Testis (tissue), 2 donors: ENCODE measurements at regions not wholly inside any gene's neighbourhood (a gene's known extent, or its start where the extent isn't known, plus 50 kb on each side); places are given as distances from the start of the nearest gene placed in this dataset.

Experiments
- DNase-seq: peaks from one replicate; pipeline ENCODE4 v3.0.0-alpha.2; 2019
- H3K27ac ChIP-seq, 2 donors: fragments of 200-600 bp; sonication (generic); one replicate each; pipeline ENCODE4 v1.5.1; 2019
- H3K27me3 ChIP-seq: fragments of 200-600 bp; sonication (generic); one replicate; pipeline ENCODE4 v1.5.1; 2019
- H3K36me3 ChIP-seq: fragments of 200-600 bp; sonication (generic); one replicate; pipeline ENCODE4 v1.5.1; 2017; ENCODE audit warnings: low read depth; ENCODE audit errors: missing control alignments
- H3K4me1 ChIP-seq: fragments of 200-600 bp; sonication (generic); one replicate; pipeline ENCODE4 v1.5.1; 2019
- H3K4me3 ChIP-seq, 2 donors: fragments of 200-600 bp; sonication (generic); one replicate each; pipeline ENCODE4 v1.5.1; 2017 to 2019
- H3K9me3 ChIP-seq: fragments of 200-600 bp; sonication (generic); one replicate; pipeline ENCODE4 v1.5.1; 2017
- CTCF ChIP-seq, 3 experiments: fragments of 450-650 bp in 2 of 3; fragments of 200-600 bp in 1 of 3; sonication (generic) in 1 of 3; IDR thresholded peaks; one replicate each; pipeline ENCODE4 v1.5.1; 2016 to 2019; ENCODE audit warnings: antibody characterized with exemption in 3 of 3, mild to moderate bottlenecking in 2 of 3, moderate library complexity in 1 of 3
- POLR2A ChIP-seq: fragments of 450-650 bp; IDR thresholded peaks from one replicate; pipeline ENCODE4 v1.6.1; 2017; ENCODE audit warnings: antibody characterized with exemption, mild to moderate bottlenecking, moderate library complexity
- WGBS, 2 donors: methylation state at CpG; one replicate each; pipeline ENCODE4 v1.1.5; 2018; 5-methylcytosine and 5-hydroxymethylcytosine counted together
- intact Hi-C: fragments of 100-400 bp; cut with DNase I; formaldehyde crosslinking; loops from one replicate; pipeline ENCODE4 v1.15.1; 2023; ENCODE audit warnings: low total_unique reads

GRCh38 chrX:4850312-4850711, 1136.9 kb upstream of the PRKX start:
- DNase-seq, result no peak
- TF ChIP-seq POLR2A (no peak), CTCF (IDR thresholded peaks at IDR 0.05) (no peak)
- Histone ChIP-seq H3K36me3 (no peaks in the 10 kb centered on the region), H3K4me3 (no peak overlapping the region), H3K9me3 (no peaks in the 10 kb centered on the region), H3K27me3 (no peaks in the 10 kb centered on the region), H3K27ac (no peak overlapping the region), H3K4me1 (no peaks in the 10 kb centered on the region)
- intact Hi-C loops, result no loop called here
- WGBS, 2 donors, result 100% methylated on average over 4 of the region's 4 CpGs

GRCh38 chrX:4844376-4844775, 1130.9 kb upstream of the PRKX start:
- intact Hi-C loops, result no loop called here
- WGBS, 2 donors, result 86 to 87% methylated on average over 3 to 4 of the region's 4 CpGs
- no peak overlapping the region for H3K27ac ChIP-seq
- H3K4me3 ChIP-seq, result no peak overlapping the region
- H3K4me1 ChIP-seq, result no peaks in the 10 kb centered on the region
- DNase-seq, result no peak
- H3K36me3 ChIP-seq, result no peaks in the 10 kb centered on the region
- TF ChIP-seq CTCF (IDR thresholded peaks at IDR 0.05), result no peak
- no peak for TF ChIP-seq POLR2A
- H3K27me3 ChIP-seq, result no peaks in the 10 kb centered on the region
- H3K9me3 ChIP-seq, result no peaks in the 10 kb centered on the region

GRCh38 chrX:4841216-4841745, 1127.8 kb upstream of the PRKX start:
- intact Hi-C loops, result no loop called here
- H3K4me1 ChIP-seq, result no peaks in the 10 kb centered on the region
- no peaks in the 10 kb centered on the region for H3K36me3 ChIP-seq
- 39 to 66% methylated on average over 2 of the region's 2 CpGs for WGBS, 2 donors
- DNase-seq, result no peak
- no peak overlapping the region for H3K4me3 ChIP-seq
- H3K9me3 ChIP-seq, result no peaks in the 10 kb centered on the region
- no peak overlapping the region for H3K27ac ChIP-seq
- no peaks in the 10 kb centered on the region for H3K27me3 ChIP-seq
- no peak for TF ChIP-seq CTCF (IDR thresholded peaks at IDR 0.05)

GRCh38 chrX:4831574-4831973, 1118.1 kb upstream of the PRKX start:
- Histone ChIP-seq H3K36me3 (no peaks in the 10 kb centered on the region), H3K27me3 (no peaks in the 10 kb centered on the region), H3K4me3 (no peak overlapping the region), H3K27ac (no peak overlapping the region), H3K4me1 (no peaks in the 10 kb centered on the region), H3K9me3 (no peaks in the 10 kb centered on the region)
- TF ChIP-seq POLR2A (no peak), CTCF (IDR thresholded peaks at IDR 0.05) (no peak)
- DNase-seq, result no peak
- intact Hi-C loops, result no loop called here
- 70 to 78% methylated on average over 1 of the region's 1 CpG for WGBS, 2 donors

GRCh38 chrX:4830880-4831557, 1117.6 kb upstream of the PRKX start:
- TF ChIP-seq CTCF (IDR thresholded peaks at IDR 0.05) (no peak), POLR2A (no peak)
- intact Hi-C loops, result no loop called here
- no peak overlapping the region for H3K4me3 ChIP-seq
- 53 to 71% methylated on average over 9 of the region's 9 CpGs for WGBS, 2 donors
- no peaks in the 10 kb centered on the region for H3K4me1 ChIP-seq
- no peaks in the 10 kb centered on the region for H3K36me3 ChIP-seq
- DNase-seq, result no peak
- no peaks in the 10 kb centered on the region for H3K27me3 ChIP-seq
- no peaks in the 10 kb centered on the region for H3K9me3 ChIP-seq
- H3K27ac ChIP-seq, result no peak overlapping the region
